ENCODE measurements at regions not wholly inside any gene's neighbourhood (a gene's known extent, or its start where the extent isn't known, plus 50 kb on each side); places are given as distances from the start of the nearest gene placed in this dataset.

GRCh38 chr18:76657911-76658470 is 162.9 kb upstream of the ZNF516 start:
- no peak for TF ChIP-seq EZH2phosphoT487 (IDR thresholded peaks at IDR 0.05; ENCODE audit: insufficient read depth, low read depth)
- TF ChIP-seq EZH2 (IDR thresholded peaks at IDR 0.05; ENCODE audit: insufficient read depth, poor library complexity, severe bottlenecking): no peak
